HCT116 (cell line): ENCODE measurements at regions not wholly inside any gene's neighbourhood (a gene's known extent, or its start where the extent isn't known, plus 50 kb on each side); places are given as distances from the start of the nearest gene placed in this dataset.

ENCODE experiments used
- ATAC-seq: fragments of 200-7000 bp; cut with Tn5 transposase; 2 replicates; pipeline ENCODE4 v1.9.1; 2020; ENCODE audit warnings: mild to moderate bottlenecking, moderate library complexity
- BruUV-seq: library from RNA; stranded (reverse); fragments of 400-500 nt; replicated peaks from 2 replicates; lab custom pipeline; 2021; lab: Mats Ljungman, UMichigan
- CTCF ChIA-PET: fragments of 300-600 bp; sonication (Branson Sonifier 250); formaldehyde crosslinking; loops from one replicate; lab custom pipeline; 2021; ENCODE audit warnings: antibody characterized with exemption; lab: Charles Lee
- POLR2A ChIA-PET: fragments of 300-600, 350-600 bp; sonication (Branson Sonifier 250); formaldehyde crosslinking; loops from one replicate; lab custom pipeline; 2021; ENCODE audit warnings: antibody characterized with exemption; lab: Charles Lee
- RAD21 ChIA-PET, 2 experiments: fragments of 300-600 bp; sonication (Branson Sonifier 250); formaldehyde crosslinking; loops; one replicate each; lab custom pipeline; 2023; ENCODE audit warnings: low total read pairs in 2 of 2; ENCODE audit not compliant: uncharacterized antibody in 2 of 2, unreplicated experiment in 2 of 2, low non-redundant PET in 1 of 2; lab: Charles Lee
- DNase-seq: peaks from one replicate; pipeline ENCODE4 v3.0.0-alpha.2; 2010; ENCODE audit warnings: low read depth, low spot score
- H2AFZ ChIP-seq: fragments of 200-600 bp; shearing (Covaris generic), sonication (generic); 2 replicates; pipeline ENCODE4 v1.6.1; 2017; ENCODE audit warnings: low read depth, mixed run types, mixed read lengths, antibody characterized with exemption, low read length; ENCODE audit not compliant: poor library complexity, severe bottlenecking
- H3K27ac ChIP-seq: 2 replicates; pipeline ENCODE4 v1.5.1; 2012; ENCODE audit warnings: low read depth, low read length
- H3K27me3 ChIP-seq: fragments of 200-600 bp; sonication (generic); 2 replicates; pipeline ENCODE4 v1.6.1; 2016; ENCODE audit warnings: mixed run types, low read length, mixed read lengths; ENCODE audit not compliant: insufficient read depth
- H3K36me3 ChIP-seq, 2 experiments: fragments of 200-500 bp in 1 of 2; fragments of 200-600 bp in 1 of 2; sonication (Bioruptor generic) in 1 of 2; sonication (generic) in 1 of 2; 2 replicates each; pipeline versions ENCODE4 v1.5.1 to v1.6.1; 2014 to 2016; ENCODE audit warnings: low read length in 2 of 2, inconsistent platforms in 1 of 2, mixed read lengths in 1 of 2, mixed run types in 1 of 2; ENCODE audit not compliant: insufficient read depth in 2 of 2, control insufficient read depth in 1 of 2
- H3K4me1 ChIP-seq, 2 experiments: fragments of 200-600 bp in 1 of 2; sonication (generic) in 1 of 2; 2 replicates each; pipeline versions ENCODE4 v1.5.1 to v1.6.1; 2012 to 2017; ENCODE audit warnings: low read length in 2 of 2, inconsistent platforms in 1 of 2, mild to moderate bottlenecking in 1 of 2, mixed read lengths in 1 of 2, mixed run types in 1 of 2, moderate library complexity in 1 of 2; ENCODE audit not compliant: insufficient read depth in 2 of 2, control insufficient read depth in 1 of 2
- H3K4me2 ChIP-seq: fragments of 200-600 bp; sonication (generic); 2 replicates; pipeline ENCODE4 v1.6.1; 2017; ENCODE audit warnings: mixed run types, low read length, mixed read lengths
- H3K4me3 ChIP-seq, 2 experiments: fragments of 200-600 bp in 1 of 2; sonication (generic) in 1 of 2; replicated peaks in 1 of 2; 2 replicates each; pipeline ENCODE4 v1.5.1; 2011 to 2016; ENCODE audit warnings: low read length in 2 of 2, control low read depth in 1 of 2, low read depth in 1 of 2, mild to moderate bottlenecking in 1 of 2, mixed read lengths in 1 of 2, mixed run types in 1 of 2
- H3K79me2 ChIP-seq: fragments of 200-600 bp; sonication (generic); 2 replicates; pipeline ENCODE4 v1.6.1; 2017; ENCODE audit warnings: mild to moderate bottlenecking, mixed run types, low read length, moderate library complexity, mixed read lengths; ENCODE audit not compliant: insufficient read depth
- H3K9ac ChIP-seq: fragments of 200-600 bp; sonication (generic); 2 replicates; pipeline ENCODE4 v1.6.1; 2016; ENCODE audit warnings: low read length, mixed read lengths
- H3K9me2 ChIP-seq: fragments of 200-600 bp; sonication (generic), shearing (Covaris generic); 2 replicates; pipeline ENCODE4 v1.6.1; 2017; ENCODE audit warnings: mixed run types, mild to moderate bottlenecking, moderate library complexity; ENCODE audit not compliant: insufficient read depth
- H3K9me3 ChIP-seq, 2 experiments: fragments of 200-500 bp in 1 of 2; fragments of 200-600 bp in 1 of 2; sonication (Bioruptor generic) in 1 of 2; sonication (generic) in 1 of 2; 2 replicates each; pipeline ENCODE4 v1.6.1; 2014 to 2017; ENCODE audit warnings: low read length in 2 of 2, mixed read lengths in 2 of 2, inconsistent platforms in 1 of 2, low read depth in 1 of 2, mild to moderate bottlenecking in 1 of 2, mixed run types in 1 of 2, moderate library complexity in 1 of 2; ENCODE audit not compliant: control insufficient read depth in 1 of 2, insufficient read depth in 1 of 2
- H4K20me1 ChIP-seq: fragments of 200-600 bp; sonication (generic), shearing (Covaris generic); 2 replicates; pipeline ENCODE4 v1.6.1; 2017; ENCODE audit warnings: mixed run types, mild to moderate bottlenecking, moderate library complexity; ENCODE audit not compliant: insufficient read depth
- ATF3 ChIP-seq: IDR thresholded peaks from 2 replicates; pipeline ENCODE4 v1.6.1; 2012
- CTCF ChIP-seq, 3 experiments: fragments of 200-600 bp in 1 of 3; sonication (generic) in 1 of 3; IDR thresholded peaks in 2 of 3; conservative IDR thresholded peaks in 1 of 3; 2 replicates each; pipeline ENCODE4 v1.5.1; 2012 to 2017; ENCODE audit warnings: low read depth in 2 of 3, low read length in 2 of 3, antibody characterized with exemption in 1 of 3, borderline replicate concordance in 1 of 3, control low read depth in 1 of 3, mild to moderate bottlenecking in 1 of 3, mixed read lengths in 1 of 3, mixed run types in 1 of 3, moderate library complexity in 1 of 3; ENCODE audit not compliant: insufficient read depth in 1 of 3
- ELF1 ChIP-seq: IDR thresholded peaks from 2 replicates; pipeline ENCODE4 v1.6.1; 2012; ENCODE audit warnings: low read depth, borderline replicate concordance
- EZH2 ChIP-seq: fragments of 200-600 bp; sonication (generic); IDR thresholded peaks from 2 replicates; pipeline ENCODE4 v1.6.1; 2017; ENCODE audit warnings: antibody characterized with exemption, mixed run types
- FOSL1 ChIP-seq: IDR thresholded peaks from 2 replicates; pipeline ENCODE4 v1.6.1; 2012; ENCODE audit warnings: low read depth
- JUND ChIP-seq: IDR thresholded peaks from 2 replicates; pipeline ENCODE4 v1.6.1; 2012
- POLR2A ChIP-seq: IDR thresholded peaks from 2 replicates; pipeline ENCODE4 v1.7.0; 2011; ENCODE audit warnings: borderline replicate concordance; ENCODE audit not compliant: insufficient read depth, insufficient read length; ENCODE audit errors: extremely low read depth
- RAD21 ChIP-seq: IDR thresholded peaks from 2 replicates; pipeline ENCODE4 v1.6.1; 2012; ENCODE audit warnings: low read depth, mild to moderate bottlenecking
- SIN3A ChIP-seq: IDR thresholded peaks from 2 replicates; pipeline ENCODE4 v1.6.1; 2012; ENCODE audit warnings: low read depth
- SP1 ChIP-seq: IDR thresholded peaks from 2 replicates; pipeline ENCODE4 v1.6.1; 2012; ENCODE audit warnings: low read depth
- SRF ChIP-seq: IDR thresholded peaks from 2 replicates; pipeline ENCODE4 v1.6.1; 2012; ENCODE audit warnings: low read depth
- TCF7L2 ChIP-seq: IDR thresholded peaks from 2 replicates; pipeline ENCODE4 v1.7.0; 2011; ENCODE audit warnings: borderline replicate concordance, inconsistent platforms; ENCODE audit not compliant: insufficient read depth, insufficient read length; ENCODE audit errors: extremely low read depth
- ZFX ChIP-seq: fragments of 450-650 bp; IDR thresholded peaks from 2 replicates; pipeline ENCODE4 v1.6.1; 2017
- intact Hi-C: fragments of 100-400 bp; cut with micrococcal nuclease; formaldehyde crosslinking; loops from 2 replicates; pipeline ENCODE4 v1.10.0; 2022
- TF ChIP-seq, protein P1 (sequence below): IDR thresholded peaks from 2 replicates; pipeline ENCODE4 v1.6.1; 2011; ENCODE audit warnings: mild to moderate bottlenecking, low read length, moderate library complexity; ENCODE audit not compliant: insufficient replicate concordance; ENCODE audit errors: extremely low read depth

GRCh38 chr3:117411971-117412370 lies 702.4 kb downstream of the TUSC7 start:
- ChIA-PET RAD21 (no interaction called here), POLR2A (no interaction called here)

More at GRCh38 chr3:117411971-117412370, 702.4 kb downstream of the TUSC7 start:
- CTCF ChIA-PET, result no interaction called here
- Histone ChIP-seq H2AFZ (no peak overlapping the region), H3K4me2 (no peak overlapping the region), H3K9me3 (no peaks in the 10 kb centered on the region; a peak in 1 of 4 replicates), H3K27me3 (no peaks in the 10 kb centered on the region), H3K9me2 (no peaks in the 10 kb centered on the region), H3K4me1 (no peaks in the 10 kb centered on the region), H3K79me2 (no peaks in the 10 kb centered on the region), H3K4me3 (no peak overlapping the region), H3K36me3 (no peaks in the 10 kb centered on the region), H3K27ac (no peak overlapping the region)
- BruUV-seq, result no TSS peak
- ATAC-seq (no peak), DNase-seq (no peak)
- no peak for TF ChIP-seq SIN3A
- TF ChIP-seq ATF3, result no peak
- TF ChIP-seq, protein P1, sequence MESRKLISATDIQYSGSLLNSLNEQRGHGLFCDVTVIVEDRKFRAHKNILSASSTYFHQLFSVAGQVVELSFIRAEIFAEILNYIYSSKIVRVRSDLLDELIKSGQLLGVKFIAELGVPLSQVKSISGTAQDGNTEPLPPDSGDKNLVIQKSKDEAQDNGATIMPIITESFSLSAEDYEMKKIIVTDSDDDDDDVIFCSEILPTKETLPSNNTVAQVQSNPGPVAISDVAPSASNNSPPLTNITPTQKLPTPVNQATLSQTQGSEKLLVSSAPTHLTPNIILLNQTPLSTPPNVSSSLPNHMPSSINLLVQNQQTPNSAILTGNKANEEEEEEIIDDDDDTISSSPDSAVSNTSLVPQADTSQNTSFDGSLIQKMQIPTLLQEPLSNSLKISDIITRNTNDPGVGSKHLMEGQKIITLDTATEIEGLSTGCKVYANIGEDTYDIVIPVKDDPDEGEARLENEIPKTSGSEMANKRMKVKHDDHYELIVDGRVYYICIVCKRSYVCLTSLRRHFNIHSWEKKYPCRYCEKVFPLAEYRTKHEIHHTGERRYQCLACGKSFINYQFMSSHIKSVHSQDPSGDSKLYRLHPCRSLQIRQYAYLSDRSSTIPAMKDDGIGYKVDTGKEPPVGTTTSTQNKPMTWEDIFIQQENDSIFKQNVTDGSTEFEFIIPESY, result no peak
- no peak for TF ChIP-seq JUND
- no peak for TF ChIP-seq POLR2A
- TF ChIP-seq EZH2, result no peak
- TF ChIP-seq FOSL1, result no peak
- TF ChIP-seq TCF7L2, result no peak
- TF ChIP-seq RAD21, result no peak
- TF ChIP-seq SP1, result no peak
- TF ChIP-seq CTCF (IDR thresholded peaks at IDR 0.05 in 2 of 3, conservative IDR thresholded peaks at IDR 0.05 in 1 of 3; ENCODE audit: borderline replicate concordance in 1 of 3, insufficient read depth in 1 of 3, low read depth in 2 of 3, low read length in 2 of 3), result no peak
- no peak for TF ChIP-seq ELF1
- no peak for TF ChIP-seq ZFX
- no peak for TF ChIP-seq SRF
- TF ChIP-seq, all 23 proteins: peak for 0
- Histone ChIP-seq H3K9ac (no peak overlapping the region), H4K20me1 (no peaks in the 10 kb centered on the region)
- intact Hi-C loops, result no loop called here
